Urothelium cell line (cell line): ENCODE measurements at regions not wholly inside any gene's neighbourhood (a gene's known extent, or its start where the extent isn't known, plus 50 kb on each side); places are given as distances from the start of the nearest gene placed in this dataset.

Source experiments
- DNase-seq: peaks from one replicate; pipeline ENCODE4 v3.0.0; 2011; ENCODE audit warnings: low spot score, mixed read lengths
- FAIRE-seq: peaks from 2 replicates; lab custom pipeline; 2011; peaks lifted over from hg19 to GRCh38; lab: Jason Lieb, UNC

DNA sequence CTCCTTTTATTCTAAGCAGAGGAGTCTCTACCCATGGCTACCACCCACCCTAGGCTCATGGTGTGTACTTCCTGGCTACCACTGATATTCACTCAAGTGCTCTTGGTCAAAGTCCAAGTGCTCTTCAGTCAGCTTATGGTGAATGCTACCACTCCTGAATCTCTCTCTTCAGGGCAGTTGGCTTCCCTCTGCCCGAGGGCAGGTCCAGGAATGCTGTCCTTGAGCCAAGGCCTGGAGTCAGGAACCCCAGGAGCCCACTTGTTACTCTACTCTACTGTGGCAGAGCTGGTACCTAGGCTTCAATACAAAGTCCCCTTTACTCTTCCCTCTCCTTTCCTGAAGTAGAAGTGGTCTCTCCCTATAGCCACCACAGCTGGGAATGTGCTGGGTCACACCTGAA lies 226.0 kb downstream of the DIPK2A start:
- FAIRE-seq (no peak), DNase-seq (no peak)

DNA sequence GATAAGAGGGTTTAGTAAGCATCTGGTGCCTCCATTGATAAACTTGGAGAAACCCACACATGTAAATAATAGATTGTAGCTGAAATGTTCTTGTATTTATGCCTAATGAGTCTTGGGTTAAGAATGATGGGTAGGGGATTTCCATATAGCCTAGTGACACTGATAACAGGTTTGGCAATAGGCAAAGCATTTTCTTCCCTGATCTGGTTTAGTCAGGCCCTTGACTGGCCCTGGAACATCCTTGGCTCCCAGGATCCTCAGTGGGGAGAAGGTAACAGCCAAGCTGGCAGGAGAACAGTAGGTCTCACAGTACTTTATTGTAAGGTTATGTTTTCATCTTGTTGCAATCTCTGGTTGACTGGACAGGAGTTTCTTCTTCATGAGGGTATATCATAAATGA lies 228.4 kb downstream of the DIPK2A start:
- FAIRE-seq, result no peak
- no peak for DNase-seq

DNA sequence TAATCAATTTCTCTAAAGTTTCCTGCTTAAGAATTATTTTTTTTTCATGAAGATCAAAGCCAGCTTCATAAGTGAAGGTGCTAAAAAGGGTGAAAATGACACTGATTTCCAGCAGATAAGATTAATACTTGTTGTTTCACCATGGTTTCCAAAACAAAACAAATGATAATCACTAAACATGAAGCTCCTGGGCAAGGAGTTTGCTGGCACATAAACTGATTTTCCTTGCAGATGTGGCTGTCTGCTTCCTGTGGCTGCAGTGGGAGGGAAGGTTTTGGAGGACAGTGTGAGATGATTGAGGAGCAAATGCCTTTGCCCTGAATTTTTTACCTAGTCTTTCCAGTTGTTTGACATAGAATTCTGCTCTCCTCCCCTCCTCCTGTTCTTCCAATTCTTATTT lies 228.8 kb downstream of the DIPK2A start:
- FAIRE-seq, result no peak
- no peak for DNase-seq

DNA sequence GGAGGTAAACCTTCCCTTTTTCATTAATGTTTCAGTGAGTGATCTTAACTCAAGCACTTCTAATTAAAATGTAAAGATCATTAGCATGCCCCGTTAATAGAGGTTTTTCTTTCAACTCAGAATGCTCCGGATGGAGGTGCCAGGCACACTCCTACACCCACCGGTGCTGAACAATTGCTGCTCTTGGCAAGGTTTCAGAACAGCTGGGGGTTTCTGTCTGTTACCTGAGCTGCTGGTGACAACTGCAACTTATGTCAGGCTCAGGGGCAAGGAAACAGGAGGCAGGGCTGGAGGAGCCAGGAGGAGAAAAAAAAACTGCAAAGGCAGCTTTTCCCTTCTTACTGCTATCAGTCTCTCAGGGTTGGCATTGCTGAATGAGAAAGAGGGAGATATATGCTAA lies 250.1 kb downstream of the DIPK2A start:
- FAIRE-seq, result no peak
- DNase-seq, result no peak

DNA sequence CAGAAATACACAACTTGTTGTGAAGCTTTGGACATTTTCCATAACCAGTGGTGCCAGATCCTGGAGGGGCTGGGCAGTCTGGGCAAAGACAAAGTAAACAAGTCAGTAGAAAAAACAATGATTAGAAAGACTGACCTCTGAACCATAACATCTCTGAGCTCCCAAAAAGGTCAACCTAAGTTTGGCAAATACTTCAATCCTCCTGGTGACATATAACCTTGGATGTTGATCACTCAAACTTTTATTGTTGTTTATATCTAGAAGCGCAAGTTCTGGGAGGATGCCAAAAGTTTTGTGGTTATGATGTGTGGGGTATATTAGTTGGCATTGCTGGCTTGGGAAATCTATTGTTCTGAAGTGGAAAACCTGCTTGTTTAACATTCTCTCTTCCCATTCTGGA lies 257.7 kb downstream of the DIPK2A start:
- no peak for FAIRE-seq
- DNase-seq, result no peak

DNA sequence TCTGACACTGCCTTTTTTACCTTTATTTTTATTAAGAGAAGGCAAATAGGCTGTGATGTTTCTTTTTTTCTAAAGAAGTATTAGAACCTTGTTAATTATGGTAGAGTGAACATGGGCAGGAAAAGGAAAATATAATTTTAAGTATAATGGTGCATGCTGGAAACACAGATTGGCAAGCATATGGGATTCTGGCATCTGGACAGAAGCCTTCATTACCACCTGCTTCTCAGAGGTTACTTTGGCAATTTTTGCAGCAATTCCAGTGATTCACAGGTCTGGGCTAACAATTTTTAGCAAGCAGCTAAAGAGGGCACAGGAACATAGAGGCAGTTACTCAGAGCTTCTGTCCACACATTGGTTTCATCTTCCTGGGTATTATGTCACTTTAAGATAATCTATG lies 258.3 kb downstream of the DIPK2A start:
- FAIRE-seq, result no peak

DNA sequence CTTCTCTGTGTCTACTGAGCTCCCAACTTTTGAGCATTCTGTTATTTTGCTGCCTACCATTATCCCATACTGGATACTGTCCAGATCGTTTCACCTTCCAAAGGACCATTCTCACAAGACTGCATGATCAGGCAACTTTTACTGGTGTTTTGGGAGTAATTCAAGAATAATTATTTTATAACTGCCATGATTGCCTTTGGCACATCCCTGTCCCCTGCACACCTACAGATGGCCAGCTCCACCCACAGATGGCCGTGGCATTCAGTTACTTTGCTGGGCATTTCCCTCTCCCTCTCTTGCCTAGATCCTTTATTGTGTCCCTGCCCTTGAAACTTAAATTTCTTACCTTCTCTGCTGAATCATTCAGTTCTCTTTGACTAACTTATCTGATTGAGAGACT lies 263.9 kb downstream of the DIPK2A start:
- no peak for DNase-seq
- FAIRE-seq, result no peak

More for the DNA sequence above, 258.3 kb downstream of the DIPK2A start:
- no peak for DNase-seq

DNA sequence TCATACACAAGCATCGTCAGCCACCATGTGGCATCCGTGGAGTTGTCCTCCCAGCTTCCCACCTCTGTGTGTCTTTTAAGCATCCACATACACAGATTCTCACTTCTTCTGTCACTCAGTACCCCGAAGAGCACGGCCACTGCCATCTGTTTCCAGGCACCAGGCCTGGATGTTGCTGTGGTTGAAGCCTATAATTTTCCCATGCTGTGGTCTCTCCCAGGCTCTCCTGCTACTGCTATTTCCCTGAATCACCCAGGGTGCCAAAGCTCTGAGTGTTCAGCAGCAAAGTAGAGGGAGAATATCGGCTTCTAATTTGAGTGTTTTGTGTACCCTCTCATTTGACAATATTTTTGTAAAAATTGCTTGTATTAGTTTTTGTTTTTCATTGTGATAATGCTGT lies 265.7 kb downstream of the DIPK2A start:
- DNase-seq (no peak), FAIRE-seq (no peak)

DNA sequence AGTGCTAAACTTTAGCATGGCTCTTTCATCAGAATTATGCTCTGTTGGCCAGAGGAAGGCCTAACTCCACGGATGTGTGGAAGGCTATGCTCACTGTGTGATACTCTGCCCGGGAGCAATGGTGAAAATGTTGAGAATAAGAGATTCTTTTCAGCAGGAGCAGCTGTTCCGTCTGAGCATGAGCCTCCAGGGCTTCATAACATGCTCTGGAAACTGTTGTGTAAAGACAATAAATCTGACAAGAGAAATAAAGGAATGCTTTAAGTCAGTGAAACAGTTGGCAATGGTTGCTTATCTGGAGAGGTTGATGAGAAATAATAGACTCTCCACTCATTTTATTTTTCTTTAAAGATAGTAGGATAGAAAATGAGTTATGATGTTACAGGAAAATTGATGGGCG lies 269.8 kb downstream of the DIPK2A start:
- FAIRE-seq (no peak), DNase-seq (no peak)

DNA sequence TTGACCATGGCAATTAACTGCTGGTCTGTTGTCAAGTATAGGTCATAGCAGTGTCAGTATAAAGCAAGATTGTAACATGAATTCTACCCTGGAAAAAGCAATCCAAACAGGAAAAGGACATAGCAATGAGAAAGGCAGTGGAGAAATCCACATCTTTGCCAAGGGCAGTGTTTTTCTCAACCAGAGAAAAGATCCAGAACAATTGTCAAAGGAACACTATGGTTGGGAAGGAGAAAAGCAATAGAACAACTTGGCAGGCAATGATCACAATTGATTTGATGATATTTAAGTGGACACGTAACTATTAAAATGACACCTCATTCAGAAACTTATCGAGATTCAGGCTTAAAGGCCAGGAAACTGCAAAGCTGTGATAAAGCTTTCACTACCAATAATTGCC lies 271.1 kb downstream of the DIPK2A start:
- DNase-seq (no peak), FAIRE-seq (no peak)

DNA sequence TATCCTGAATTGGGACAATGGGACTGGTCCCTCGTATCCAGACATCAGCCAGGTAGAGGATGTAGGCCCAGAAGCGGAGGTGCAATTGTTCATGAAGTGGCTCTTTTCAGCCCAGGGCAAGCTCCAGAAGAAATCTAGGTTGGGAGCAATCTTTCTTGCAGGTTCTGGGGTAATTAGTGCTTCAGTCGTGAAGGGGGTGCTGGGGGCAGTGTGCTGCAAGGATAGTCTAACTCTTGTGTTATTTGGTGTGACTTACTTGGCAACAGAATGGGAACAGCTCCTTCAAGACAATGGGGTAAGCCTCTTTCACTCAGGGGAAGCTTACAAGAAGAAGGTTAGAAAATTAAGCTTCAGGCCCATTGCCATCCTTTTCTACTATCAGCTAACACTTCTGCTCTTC lies 273.0 kb downstream of the DIPK2A start:
- DNase-seq (no peak), FAIRE-seq (no peak)

DNA sequence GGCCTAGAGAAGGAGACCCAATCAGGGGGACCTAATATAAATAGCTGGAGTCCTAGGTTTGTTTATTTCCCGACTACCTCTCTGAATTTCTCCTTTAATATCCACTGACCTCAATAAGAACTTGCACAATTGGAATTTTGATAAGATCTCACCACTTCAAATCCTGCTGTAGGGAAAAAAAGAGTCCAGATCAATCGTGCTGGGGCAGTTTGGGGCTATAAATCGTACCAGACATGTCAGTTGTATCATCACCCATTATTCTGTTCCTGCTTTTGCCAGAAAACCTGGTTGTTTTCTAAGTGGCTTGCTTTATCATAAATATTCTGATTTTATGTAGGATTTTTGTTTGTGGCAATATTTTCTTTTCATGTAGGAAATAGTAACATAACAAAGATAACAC lies 281.3 kb downstream of the DIPK2A start:
- no peak for DNase-seq
- FAIRE-seq, result no peak

DNA sequence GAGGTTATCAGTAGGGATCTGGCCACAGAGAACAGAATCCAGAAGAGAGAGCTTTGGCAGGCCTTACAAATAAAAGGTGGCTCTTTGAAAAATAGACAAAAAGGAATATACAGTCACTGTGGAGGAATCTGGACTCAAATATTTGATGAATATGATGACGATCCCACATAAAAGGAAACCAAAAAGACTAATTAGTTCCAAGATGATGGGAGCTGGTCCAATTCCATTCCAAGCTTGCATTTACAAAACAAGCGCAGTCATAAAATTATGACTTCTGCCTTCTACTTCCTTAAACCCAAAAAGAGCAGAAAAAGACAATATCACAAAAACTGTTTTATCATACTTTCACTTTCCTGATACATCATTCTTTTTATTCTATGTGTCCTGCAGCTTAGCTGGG lies 285.8 kb downstream of the DIPK2A start:
- DNase-seq, result no peak
- FAIRE-seq, result no peak

DNA sequence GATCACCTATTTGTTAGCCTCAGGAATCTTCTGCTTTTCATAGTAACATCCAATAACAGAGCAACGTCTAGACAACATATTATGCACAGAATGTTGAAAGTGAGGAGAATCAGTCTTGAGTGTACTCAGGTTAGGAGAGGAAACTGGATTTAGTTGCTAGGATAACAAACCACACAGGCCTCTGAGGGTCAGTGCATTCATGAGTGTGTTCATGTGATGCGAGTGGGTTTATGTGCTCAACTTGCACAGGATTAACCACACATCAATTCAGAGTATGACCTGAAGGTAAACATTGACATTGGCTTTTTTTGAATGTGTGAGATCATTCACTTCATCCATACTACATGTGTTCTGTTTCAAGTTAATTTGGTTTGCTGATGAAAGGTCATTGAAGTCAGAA lies 287.6 kb downstream of the DIPK2A start:
- FAIRE-seq, result no peak

DNA sequence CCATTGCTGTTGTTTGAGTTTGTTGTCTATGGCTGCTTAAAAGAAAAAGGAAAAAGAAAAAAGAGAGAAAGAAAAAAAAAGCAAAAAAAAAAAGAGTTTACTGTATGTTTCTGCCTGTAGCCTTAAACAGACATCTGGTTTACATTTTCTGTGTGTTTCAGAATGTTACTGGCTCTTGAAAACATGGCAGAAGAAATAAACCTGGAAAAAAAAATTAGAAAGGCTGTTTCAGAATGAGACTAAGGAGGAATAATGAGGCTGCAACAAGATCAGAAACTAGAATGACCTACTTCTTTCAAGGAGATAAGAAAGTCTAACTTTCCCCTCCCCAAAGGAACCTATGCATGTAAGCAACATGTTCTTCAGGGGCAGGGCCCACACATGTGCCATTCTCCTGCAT lies 292.1 kb downstream of the DIPK2A start:
- DNase-seq, result no peak
- no peak for FAIRE-seq

More for the DNA sequence above, 287.6 kb downstream of the DIPK2A start:
- DNase-seq, result no peak

DNA sequence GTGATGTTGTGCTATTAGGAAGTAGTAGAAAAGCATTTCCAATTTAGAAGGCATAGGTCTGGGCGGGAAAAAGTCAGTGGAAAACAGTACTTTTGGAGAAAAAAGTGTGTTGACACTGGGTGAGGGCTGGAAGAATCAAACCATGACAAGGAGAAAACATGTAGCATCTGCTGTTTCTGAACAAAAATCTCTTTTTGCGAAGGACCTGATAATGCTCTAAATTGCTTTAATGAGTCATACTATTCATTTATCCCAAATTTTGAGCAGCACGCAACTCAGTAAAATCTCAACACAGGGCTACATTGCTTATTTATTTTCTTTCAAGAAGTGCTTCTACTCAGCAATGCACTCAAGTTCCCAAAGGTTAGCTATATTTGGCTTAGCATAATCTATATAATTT lies 292.7 kb downstream of the DIPK2A start:
- no peak for FAIRE-seq
- no peak for DNase-seq

DNA sequence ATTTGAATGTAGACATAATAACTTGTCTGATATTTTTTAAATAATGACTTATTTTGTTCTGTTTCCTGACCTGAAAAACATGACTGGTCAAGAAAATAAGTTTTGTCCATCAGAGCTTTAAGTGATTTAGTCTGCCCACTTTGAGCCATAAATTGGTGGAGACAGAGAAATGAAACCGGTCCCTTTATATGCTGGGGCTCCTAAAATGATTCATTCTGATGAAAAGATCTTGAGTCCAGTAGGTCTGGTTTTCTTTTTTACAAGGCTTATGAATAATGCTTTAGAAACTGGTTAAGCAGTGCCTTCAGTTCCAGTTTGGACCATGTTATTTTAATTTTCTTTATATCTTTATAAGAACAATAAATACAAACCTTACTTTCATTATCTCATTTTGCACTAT lies 293.2 kb downstream of the DIPK2A start:
- DNase-seq (no peak), FAIRE-seq (no peak)

DNA sequence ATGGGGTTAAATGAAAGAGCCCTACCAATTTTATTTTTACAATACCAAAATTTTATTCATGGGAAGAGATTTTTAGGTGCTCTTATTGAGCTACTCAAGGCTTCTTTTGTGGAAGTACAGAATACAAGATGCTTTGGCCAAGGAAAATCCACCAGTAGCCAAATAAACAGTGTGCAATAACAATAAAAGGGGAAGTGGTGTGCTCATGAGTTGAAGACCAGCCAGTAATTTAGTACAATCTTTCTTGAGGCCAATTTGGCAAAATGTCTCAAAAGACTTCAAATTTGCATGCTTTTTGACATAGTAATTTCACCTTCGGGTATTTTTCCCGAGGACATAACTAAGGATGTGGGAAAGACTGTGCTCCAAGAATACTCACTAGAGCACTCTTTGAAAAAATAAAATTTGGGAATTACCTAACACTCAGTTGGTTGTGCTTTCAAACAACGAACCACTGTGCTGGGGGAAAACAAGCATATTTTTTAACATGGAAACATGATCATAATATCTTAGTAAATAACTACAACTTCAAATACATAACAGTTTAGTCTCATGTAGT lies 294.0 kb downstream of the DIPK2A start:
- no peak for DNase-seq

DNA sequence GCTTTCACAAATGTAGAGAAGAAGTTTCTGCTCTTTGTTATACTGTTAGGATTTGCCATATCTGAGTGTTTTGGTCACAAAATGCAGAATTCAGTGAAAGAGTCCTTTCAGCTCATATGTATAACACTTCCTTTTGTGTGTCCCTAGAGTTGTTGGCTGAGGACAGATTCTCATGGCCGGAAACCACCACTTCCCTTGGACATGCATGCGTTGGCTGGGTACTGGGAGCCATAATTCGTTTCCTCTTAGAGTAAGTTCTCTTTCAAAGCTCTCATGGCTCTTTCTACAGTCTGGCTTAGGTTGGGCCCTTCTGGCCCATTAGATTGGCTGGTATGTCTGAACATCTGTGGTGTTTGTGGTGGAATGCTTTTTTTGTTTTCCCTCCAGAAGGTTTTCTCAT lies 298.5 kb downstream of the DIPK2A start:
- DNase-seq (no peak), FAIRE-seq (no peak)

More for the DNA sequence above, 294.0 kb downstream of the DIPK2A start:
- FAIRE-seq, result no peak

DNA sequence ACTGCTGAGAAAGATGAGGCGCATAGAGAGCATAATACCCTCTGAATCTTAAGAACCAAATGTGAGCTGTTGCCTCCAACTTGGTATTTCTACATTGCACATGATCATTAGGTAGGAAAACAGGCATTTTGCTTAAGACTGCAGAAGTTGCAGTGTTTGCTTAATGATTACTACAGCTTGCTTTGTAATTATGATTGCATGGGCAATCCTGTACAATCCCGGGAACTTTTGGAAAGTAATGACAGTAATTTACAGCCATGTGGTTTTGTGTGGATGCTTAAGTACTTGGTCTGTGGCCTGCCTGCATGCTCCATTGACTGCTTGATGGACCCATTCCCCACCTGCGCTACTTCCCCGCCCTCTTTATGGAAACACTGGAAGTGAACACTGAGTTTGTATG lies 301.1 kb downstream of the DIPK2A start:
- FAIRE-seq, result no peak
- DNase-seq, result no peak

DNA sequence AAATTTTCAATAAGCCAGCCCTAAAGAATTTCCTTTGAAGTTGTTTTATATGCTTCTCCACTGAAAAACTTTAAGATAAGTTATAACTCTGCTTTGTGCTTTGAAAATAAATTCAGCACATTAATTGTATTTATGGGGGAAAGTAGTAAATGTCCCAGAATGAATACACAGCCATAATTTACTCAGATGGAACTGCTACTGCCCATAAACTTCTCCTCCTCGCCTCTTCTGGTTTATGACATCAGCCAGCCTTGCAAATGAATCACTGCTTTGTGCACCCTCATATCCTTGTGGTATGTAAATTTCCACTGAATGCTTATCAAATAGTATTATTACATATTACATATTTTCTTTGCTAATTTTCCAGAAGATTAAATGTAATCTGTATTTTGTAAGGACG lies 302.0 kb downstream of the DIPK2A start:
- FAIRE-seq, result no peak
- no peak for DNase-seq

DNA sequence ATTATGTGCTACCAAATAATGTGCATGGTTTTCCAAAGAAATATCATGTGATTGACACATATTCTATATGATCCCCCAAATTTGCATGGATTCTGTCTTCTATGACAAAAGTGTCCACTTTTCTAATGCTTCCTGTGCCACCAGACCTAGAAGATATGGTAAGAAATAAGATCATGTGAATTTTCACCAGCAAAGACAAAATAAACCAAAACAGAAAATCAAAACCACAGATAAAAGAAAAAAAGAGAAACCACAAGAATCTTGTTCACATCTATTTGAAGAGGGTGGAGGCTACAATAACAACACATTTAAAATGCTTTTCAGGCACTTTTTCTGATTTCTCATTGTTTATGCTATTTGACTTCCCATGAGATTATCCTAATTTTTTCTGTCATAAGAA lies 303.4 kb downstream of the DIPK2A start:
- FAIRE-seq, result no peak
- no peak for DNase-seq

DNA sequence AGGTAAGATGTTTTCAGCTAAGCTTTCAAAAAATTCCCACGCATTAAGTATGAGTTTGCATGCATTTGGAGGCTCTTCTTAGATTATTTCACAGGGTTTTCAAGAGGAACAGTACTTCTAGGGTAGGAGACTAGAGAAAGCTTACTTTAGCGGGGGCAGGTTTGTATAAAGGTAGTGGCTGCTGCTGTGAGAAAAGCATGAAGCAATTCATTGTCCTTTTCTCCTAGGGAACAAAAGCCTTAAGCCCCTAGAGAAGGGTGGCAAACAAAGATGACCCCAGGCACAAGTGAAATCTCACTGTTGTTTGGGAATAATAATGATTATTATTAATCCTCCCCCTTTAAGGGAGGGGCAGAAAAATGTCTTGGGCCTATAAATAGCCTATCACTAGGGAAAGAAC lies 310.7 kb downstream of the DIPK2A start:
- FAIRE-seq, result no peak
- DNase-seq, result no peak
